HG03575 (cell line): ENCODE measurements at regions not wholly inside any gene's neighbourhood (a gene's known extent, or its start where the extent isn't known, plus 50 kb on each side); places are given as distances from the start of the nearest gene placed in this dataset.

ENCODE experiments used
- ATAC-seq: cut with Tn5 transposase; IDR thresholded peaks from one replicate; pipeline ENCODE4 v1.9.1; 2021; ENCODE audit not compliant: unreplicated experiment, insufficient number of reproducible peaks, low FRiP score; ENCODE audit errors: extremely low read depth

DNA sequence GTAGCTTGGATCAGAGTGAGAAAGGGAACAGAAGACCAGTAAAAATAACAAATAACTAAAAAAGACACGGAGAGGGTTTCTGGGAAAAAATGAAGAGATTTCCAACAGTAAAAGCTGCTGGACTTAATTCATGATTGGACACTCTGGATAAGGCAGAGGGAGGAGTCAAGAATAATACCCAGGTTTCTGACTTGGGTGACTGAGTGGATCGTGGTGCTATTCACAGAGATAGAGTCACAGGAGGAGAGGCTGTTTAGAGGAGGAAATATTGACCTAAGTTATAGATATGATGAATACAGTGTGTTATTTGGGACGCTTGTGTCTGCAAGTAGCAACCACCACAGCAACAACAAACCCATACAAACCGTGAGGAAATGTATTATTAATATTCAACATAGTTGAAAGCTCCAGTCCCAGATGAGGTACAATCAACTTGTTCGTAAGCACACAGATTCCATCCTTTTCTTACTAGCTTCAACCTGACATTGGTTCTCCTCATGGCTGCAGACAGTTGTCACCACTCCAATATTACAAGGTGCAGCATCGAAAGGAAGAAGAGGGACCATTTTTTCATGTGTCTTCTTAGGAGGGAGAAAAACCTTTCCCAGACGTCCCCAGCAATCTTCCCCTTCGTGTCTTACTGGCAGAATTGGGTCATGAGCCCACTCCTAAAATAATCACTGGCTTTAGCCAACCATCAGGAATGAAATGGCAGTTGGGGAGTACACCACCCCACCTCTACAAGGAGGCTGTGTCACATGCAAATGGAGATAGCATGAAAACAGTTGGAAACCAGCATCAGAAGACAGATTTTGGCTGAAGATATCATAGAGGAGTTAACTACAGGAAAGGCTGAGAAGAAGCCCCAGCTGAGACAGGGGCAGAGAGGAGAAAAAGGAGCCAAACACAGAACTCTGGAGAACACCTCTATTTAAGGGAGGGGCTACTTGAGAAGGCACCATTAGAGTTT lies 387.8 kb downstream of the SHQ1 start:
- ATAC-seq: no peak

DNA sequence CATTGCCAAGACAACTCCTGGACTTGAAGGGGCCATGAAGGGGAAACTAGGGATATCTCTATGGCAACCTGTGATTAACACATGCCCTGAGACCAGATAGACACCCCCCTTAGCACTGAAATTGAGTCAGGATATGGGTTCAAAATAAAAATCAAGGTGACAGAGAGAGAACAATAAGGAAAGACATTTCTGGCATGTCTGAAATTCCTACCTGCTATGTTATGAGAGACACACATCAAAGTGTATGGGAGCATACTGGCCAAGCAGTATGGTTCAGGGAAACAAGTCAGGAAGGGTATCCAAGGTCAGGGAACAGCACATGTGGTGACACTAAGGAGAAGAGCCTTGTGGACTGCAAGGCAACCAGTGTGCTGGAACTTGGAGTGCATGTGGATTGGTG lies 388.7 kb downstream of the SHQ1 start:
- ATAC-seq: no peak

DNA sequence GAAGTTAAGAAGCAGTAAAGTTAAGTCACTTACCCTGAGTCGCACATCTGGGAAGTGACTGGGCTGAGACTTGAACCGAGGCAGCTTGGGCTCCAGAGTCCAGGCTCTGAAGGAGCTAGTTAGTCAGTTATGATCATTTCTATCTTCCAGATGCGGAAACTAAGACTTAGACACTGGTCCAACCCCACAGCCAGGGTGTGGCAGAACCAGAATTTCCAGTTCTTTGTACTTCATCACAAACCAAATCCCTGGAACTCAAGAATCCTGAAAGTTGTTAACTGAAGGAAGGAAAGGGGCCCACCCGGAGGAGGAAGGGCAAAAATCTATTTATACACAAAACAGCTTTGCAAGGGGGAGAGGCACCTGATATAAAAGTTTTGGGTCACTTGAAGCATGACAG lies 389.9 kb downstream of the SHQ1 start:
- ATAC-seq: no peak

DNA sequence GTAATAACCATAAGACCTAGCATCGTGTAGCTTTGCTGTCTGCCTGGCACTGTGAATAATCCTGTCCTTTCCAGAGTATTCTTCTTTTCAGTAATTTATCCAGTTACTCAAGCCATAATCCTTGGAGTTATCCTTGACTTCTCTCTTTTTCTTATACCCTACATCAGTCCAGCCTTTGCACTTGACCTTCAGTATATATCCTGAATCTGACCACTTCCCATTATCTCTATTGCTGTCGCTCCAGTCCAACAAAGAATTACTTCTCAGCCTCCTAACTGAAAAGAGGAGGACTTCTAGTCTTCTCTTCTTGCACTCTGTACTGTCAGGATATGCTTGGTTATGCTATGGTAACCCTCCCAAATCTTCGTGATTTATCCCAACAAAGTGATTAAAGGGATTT lies 393.8 kb downstream of the SHQ1 start:
- ATAC-seq: no peak

DNA sequence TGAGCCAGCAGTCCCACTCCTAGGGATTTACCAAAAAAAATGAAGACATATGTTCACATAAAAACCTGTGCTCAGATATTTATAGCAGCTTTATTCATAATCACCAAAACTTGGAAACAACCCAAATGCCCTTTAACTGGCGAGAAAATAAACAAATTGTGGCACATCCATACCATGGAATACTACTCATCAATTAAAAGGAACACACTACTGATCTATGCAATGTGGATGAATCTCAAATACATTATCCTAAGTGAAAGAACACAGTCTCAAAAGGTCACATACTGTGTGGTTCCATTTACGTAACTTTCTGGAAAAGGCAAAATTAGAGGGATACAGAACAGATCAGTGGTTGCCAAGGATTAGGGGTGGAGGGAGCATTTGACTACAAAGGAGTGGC lies 394.5 kb downstream of the SHQ1 start:
- ATAC-seq: no peak

DNA sequence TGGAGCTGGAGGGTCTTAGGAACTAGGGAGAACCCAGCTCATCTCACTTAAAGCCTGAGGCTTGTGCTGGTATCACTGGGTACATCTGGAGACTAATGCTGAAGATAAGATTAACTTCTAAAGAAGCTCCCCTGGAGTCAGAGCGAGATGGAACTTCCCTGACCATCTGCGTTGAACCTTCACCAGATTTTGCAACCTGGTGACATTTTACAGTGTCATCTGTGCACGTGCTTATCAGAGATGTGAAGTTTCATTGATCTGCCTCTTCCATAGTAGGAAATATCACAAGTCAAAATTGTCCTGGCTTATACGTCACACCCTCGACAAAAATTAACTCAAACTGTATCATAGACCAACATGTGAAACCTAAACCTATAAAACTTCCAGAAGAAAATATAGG lies 395.5 kb downstream of the SHQ1 start:
- ATAC-seq: no peak

DNA sequence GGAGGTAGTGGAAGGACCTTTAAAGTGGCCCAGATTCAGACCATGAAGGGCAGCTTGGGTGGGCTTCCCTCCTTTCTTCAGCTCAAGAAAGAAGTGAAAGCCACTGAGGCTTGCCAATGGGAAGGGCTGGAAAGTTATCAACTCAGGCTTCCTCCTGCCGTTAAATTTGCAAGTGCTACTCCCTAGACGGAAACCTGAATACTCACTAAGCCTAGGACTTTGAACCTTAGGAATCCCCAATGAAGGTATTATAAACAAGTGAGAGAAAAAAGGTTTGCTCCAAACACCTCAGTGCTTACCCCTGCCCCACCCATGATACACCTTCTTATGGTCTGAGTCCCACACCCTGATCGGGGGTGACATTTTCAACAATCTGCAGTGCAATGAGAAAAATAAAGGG lies 396.4 kb downstream of the SHQ1 start:
- no peak for ATAC-seq

DNA sequence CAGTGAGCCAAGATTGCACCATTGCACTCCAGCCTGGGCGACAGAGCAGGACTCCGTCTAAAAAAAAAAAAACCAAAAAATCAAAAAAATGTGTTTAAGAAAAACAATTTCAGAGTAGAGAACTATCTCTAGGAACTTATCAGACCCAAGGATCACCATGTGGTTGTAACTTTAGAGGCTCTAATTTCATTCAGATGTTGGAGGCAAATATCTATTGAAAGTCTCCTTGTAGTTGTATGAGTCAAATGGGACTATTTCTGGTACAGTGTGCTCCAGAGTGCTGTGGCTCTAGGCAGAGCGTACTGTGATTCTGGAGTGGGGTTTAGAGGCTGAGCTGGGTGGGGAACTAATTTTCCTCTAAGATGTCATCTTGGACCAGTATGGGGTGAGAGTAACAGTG lies 398.7 kb downstream of the SHQ1 start:
- no peak for ATAC-seq

DNA sequence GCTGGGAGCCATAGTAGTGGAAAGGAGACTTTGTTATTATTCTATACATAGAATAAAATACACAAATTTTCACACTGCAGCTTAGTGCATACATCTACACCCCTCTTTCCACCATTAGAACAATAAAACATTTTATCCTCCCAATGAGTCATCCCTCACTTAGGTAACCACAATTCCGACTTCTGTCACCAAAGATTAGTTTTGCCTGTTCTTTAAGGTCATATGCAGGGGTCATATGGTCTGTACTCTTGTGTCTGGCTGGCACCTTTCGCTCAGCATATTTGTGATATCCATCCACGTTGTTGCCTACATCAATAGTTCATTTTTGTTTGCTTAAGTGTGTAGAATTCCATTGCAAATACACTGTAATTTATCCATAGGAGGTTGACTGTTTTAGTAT lies 399.4 kb downstream of the SHQ1 start:
- no peak for ATAC-seq

DNA sequence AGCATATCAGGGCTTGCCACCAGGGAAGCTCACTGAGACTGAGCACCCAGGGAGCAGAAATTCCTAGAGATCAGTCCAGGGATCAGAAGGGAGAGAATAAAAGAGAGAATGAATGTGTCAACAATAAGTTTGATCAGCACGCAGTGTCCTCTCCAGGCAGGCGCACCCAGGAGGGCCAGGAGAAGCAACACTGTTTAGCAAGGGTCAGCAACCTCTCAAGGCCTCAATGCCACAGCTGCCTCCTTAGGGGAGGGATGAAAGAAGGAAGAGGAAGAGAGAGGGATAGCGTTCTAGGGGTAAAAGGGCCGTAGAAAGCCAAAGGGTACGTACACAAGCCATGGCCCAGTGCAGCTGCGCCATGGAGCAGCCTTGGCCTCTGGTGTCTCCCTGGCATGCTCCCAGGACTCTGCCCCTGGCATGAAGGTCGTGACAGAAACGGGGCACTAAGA lies 399.8 kb downstream of the SHQ1 start:
- ATAC-seq: no peak

DNA sequence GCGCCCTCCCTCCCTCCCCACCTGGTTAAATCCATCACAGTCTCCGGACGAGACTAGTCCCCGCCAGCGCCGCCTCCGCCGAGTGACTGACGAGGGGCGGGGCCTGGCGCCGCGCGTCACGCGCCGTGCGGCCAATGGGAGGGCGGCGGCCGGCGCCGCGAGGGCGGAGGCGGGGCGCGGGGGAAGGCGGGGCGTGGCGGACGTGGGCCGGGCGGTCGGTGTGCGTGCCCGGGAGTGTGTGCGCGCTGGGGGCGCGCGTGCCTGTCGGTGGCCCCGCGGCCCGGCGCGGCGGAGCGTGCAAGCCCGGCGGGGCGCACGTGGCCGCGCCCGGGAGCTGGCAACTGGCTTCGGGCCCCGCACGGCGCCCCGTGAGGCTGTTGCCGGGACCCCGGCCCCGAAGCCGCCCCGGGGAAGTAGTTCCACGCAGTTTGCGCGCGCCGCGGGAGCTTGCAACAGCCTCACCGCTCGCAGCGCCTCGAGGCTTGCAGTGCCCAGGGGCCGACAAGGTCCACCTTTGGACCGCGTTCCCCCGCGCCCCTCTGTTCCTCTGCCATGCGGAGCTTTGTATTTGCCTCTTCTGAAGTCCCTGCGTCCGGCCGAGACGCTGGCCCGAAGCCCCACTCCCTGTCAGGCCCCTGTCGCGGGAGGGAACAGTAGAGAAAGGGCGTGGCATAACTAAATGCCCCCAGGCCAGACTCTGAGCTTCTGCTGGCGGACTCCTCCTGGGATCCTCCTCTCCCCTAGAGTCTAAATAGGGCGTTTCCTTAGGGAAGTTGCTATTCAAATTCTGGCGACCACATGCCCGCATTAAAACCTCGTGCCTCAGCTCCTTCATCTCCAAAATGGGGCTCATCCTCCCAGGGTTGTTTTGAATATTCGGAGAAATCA lies 400.9 kb downstream of the SHQ1 start:
- ATAC-seq: no peak

DNA sequence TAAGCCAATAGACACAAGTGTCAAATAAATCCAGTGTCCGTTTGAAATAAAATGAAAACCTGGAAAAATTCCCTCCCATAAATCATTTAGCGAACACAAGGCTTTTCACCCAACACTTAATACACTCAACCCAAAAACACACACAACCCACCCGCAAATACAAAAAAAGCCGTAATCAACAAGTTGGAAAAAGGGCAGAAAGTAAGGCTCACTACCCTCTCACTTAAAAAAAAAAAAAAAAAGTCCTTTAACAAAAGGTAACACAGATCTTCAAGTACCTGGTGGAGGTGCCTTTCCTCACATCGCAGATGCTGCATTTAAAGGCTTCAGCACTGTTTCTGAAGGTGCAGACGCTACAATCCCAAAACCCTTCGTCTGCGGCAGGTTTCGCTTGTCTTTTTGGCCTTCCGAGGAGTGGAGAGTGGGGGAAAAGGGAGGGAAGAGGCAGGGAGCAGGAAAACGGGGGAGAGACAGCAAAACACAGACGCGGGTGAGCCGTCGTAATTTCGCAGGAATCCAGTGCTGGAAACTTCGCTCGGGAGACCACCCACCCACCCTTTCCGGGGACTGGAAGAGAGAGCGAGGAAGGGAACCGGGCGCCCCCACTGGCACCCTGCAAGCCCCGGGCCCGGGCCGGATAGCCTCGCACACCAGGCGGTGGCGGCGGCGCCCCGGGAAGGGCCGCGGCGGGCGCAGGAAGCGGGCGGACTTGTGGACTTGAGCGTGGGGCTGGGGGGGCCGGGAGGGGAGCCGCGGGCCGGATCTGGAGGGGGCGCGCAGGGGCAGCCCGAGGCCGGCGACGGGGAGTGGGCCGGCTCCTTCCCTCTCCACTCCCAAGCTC lies 401.8 kb downstream of the SHQ1 start, which contains the start of gene RYBP:
Gene RYBP (minus strand): TSS at position 404 of the 841 bp plus-strand sequence.
- no peak for ATAC-seq

DNA sequence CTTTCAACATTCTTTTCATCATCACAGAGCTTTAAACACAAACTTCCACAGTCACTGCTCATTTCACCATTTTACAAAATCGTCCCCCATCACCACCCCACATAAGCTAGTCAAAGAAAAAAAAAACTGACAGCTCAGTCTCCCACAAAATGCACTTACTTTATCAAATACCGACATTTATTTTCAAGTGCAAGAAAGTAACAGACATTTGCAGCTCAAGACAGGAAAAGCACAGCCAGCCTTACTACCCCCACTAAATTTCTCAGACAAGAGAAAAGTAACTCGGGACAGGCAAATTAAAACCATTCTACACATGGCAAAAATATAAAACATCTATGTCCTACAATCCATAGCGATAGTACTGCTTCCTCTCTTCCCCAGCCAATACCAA lies 402.4 kb downstream of the SHQ1 start:
- no peak for ATAC-seq

DNA sequence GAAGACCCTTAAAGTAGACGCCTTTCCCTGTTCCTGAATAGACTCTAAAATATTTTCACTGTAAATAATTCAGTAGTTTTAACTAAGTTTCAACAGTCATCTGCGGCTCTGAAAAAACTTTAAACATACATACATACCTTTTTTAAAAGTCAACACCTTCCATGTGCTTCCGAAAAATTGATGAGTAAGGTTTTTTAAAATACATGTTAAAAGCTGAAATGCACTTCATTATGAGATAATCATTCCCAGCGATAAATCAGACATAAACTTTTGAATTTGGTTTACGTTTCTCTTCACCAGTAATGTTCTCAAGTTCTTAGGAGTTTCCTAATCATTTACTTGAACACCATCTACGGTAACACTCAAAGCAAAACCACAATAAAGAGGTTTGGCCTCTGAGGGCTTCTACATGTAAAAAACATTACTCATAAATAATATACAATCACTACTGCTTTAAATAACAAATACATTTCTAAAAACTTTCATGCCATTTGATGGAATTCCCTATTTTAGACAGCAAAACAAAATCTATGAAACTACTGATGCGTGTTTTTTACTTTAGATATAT lies 403.5 kb downstream of the SHQ1 start:
- ATAC-seq: no peak

DNA sequence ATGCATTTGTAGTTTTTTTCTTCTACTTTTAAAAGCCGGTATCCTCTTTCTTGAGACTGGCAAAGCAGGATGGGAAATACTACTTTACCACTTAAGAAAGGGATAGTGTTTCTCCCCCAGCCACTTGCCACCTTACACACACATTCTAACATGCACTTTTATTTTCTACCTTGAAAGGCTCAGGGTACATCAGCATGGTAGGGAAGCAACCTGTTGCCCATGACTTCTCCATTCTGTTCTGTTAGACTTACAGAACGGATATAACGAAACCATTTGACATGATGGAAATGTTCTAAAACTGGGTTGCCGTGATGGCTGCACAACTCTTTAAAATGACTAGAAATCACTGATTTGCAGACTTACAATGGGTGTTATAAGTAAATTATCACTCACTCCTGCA lies 405.5 kb downstream of the SHQ1 start:
- no peak for ATAC-seq

DNA sequence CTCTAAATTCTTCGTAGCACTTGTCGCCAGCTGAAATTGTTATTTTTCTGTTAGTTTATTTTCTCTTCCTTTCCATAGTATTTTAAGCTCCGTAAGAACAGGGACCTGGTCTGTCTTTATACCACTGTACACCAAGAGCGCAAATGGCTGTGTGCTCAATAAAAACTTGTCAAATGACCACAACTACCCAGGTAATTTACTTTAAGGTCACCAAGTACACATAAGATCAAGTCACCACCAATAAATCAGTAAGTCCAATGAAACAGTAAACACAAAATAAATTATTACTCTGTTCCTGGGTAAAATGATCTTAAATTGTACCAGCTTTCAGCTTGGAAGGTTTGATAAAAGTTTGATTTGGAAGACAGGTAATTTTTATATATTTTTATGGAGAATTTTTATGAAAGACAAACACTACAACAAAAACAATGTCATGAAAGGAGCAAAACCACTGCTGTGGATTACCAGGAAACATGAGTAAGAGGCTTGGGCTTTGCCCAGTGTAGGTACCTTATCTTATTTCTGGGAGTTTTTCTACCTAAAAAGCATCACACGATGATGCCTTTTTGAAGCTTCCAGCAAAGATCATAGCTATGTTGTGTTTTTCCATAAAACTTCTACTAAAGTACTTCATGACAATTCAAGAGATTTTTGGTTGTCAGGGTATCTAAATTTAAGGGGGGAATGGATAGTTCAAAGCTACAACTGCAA lies 406.8 kb downstream of the SHQ1 start:
- no peak for ATAC-seq

DNA sequence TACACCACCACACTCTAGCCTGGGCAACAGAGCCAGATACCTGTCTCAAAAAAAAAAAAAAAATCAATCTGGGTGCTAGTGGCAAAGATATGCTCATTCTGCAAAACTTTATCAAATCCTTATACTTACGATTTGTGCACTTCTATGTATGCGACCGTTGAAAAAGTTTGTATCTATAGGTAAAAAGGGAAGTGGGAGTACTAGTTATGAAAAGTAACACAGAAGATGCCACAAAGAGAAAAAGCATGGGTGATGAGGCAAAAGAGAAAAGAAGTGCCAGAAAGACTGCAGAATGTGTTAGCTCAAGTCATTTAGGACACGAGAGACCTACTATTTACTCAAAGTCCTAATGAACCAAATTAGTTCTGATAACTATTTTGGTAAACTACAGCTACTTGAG lies 407.8 kb downstream of the SHQ1 start:
- ATAC-seq: no peak
